ENCODE measurements at regions not wholly inside any gene's neighbourhood (a gene's known extent, or its start where the extent isn't known, plus 50 kb on each side); places are given as distances from the start of the nearest gene placed in this dataset.

DNA sequence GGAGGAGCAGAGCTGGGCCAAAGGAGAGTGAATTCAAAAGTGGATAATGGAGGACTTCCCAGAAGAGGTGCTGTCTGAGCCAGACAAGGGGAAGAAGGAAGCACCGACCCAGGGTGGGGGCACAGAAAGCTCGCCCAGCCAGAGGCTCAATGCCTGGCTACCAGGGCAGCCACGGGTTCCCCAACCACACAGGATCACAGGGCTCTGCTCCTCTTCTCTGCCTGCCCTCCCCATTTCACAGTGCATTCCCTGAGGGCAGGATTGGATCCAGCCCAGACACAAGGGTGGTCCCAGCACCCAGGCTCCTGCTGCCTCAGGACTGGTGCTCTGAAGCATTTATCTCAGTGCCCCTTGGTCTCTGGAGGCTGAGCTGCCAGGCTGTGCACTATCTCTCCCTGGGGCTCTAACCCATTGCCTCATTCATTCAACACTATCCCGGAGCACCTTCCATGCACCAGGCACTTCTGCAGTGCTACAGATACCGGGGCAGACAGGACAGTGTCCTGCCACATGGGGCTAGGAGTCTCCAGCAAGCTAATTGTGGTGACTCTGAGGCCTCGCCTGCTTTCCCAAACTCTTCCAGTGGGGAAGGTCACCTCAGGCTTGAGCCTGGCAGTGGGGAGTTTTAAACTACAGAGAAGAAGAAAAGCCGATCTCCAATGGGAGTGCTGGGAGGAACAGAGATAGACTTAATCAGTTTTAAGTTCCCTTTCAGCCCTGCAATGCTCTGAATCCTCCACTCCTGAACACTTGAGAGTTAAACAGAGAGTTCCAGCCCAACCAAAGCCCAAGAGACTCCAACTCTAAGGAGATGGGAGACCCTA is 201.8 kb upstream of the ZMIZ1 start:
- Histone ChIP-seq H3K27me3 (no peaks in the 10 kb centered on the region), H3K9me3 (replicated peaks in 1 of 3) (no peaks in the 10 kb centered on the region), H3K4me1 (replicated peaks in 1 of 2) (no peaks in the 10 kb centered on the region), H3K4me3 (no peak overlapping the region), H3K36me3 (replicated peaks in 1 of 2) (no peaks in the 10 kb centered on the region), H3K27ac (no peak overlapping the region)
- intact Hi-C loops (cut with DNase I) = no loop called here
- whole genome bisulfite sequencing, 4 donors = 84 to 93% (median 90%) methylated on average over 6 to 7 of the region's 7 CpGs
- TF ChIP-seq POLR2A (IDR thresholded peaks at IDR 0.05) = no peak
- TF ChIP-seq, protein P1, sequence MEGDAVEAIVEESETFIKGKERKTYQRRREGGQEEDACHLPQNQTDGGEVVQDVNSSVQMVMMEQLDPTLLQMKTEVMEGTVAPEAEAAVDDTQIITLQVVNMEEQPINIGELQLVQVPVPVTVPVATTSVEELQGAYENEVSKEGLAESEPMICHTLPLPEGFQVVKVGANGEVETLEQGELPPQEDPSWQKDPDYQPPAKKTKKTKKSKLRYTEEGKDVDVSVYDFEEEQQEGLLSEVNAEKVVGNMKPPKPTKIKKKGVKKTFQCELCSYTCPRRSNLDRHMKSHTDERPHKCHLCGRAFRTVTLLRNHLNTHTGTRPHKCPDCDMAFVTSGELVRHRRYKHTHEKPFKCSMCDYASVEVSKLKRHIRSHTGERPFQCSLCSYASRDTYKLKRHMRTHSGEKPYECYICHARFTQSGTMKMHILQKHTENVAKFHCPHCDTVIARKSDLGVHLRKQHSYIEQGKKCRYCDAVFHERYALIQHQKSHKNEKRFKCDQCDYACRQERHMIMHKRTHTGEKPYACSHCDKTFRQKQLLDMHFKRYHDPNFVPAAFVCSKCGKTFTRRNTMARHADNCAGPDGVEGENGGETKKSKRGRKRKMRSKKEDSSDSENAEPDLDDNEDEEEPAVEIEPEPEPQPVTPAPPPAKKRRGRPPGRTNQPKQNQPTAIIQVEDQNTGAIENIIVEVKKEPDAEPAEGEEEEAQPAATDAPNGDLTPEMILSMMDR (IDR thresholded peaks at IDR 0.05) = no peak
- no peak for DNase-seq

- intact Hi-C loops (cut with DNase I) = no loop called here
- no peak for DNase-seq
- H3K27ac ChIP-seq = no peak overlapping the region
- H3K4me3 ChIP-seq = no peak overlapping the region
- no peak for TF ChIP-seq POLR2A (IDR thresholded peaks at IDR 0.05)
- TF ChIP-seq, protein P1 (IDR thresholded peaks at IDR 0.05) = no peak
- no peaks in the 10 kb centered on the region for H3K4me1 ChIP-seq (replicated peaks in 1 of 2)
- H3K36me3 ChIP-seq (replicated peaks in 1 of 2) = no peaks in the 10 kb centered on the region
- no peaks in the 10 kb centered on the region for H3K27me3 ChIP-seq
- WGBS, 4 donors = 91 to 100% (median 95%) methylated on average over 4 of the region's 4 CpGs
- no peaks in the 10 kb centered on the region for H3K9me3 ChIP-seq (replicated peaks in 1 of 3)
These were observed 201.2 kb upstream of the ZMIZ1 start for GRCh38 chr10:78867555-78867939.

DNA sequence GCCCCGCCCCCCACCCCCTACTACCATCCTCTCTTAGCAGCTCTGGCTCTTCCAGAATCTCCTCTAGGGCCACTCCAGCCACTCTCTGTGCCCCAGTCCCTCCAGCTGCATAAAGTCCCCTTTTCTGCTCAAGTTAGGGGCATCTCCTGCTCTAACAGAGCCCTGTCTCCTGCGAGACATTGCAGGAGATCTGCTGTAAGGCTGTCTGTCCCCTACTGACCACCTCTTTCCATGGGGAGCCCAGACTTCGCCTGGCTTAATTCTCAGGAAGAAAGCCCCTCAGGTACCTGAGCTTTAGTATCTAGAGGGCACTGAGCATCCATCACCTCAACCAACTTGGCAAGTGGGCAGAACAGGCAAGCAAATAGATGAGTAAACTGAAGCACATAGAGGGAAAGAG is 200.7 kb upstream of the ZMIZ1 start:
- H3K27me3 ChIP-seq = no peaks in the 10 kb centered on the region
- no peak for DNase-seq
- 91 to 100% (median 96%) methylated on average over 3 of the region's 3 CpGs for WGBS, 4 donors
- no peaks in the 10 kb centered on the region for H3K36me3 ChIP-seq (replicated peaks in 1 of 2)
- H3K27ac ChIP-seq = no peak overlapping the region
- intact Hi-C loops (cut with DNase I) = no loop called here
- TF ChIP-seq, protein P1 (IDR thresholded peaks at IDR 0.05) = no peak
- no peak for TF ChIP-seq POLR2A (IDR thresholded peaks at IDR 0.05)
- H3K4me3 ChIP-seq = no peak overlapping the region
- no peaks in the 10 kb centered on the region for H3K4me1 ChIP-seq (replicated peaks in 1 of 2)
- H3K9me3 ChIP-seq (replicated peaks in 1 of 3) = no peaks in the 10 kb centered on the region

- no peak overlapping the region for H3K4me3 ChIP-seq
- 90 to 96% (median 93%) methylated on average over 5 of the region's 5 CpGs for WGBS, 4 donors
- H3K36me3 ChIP-seq (replicated peaks in 1 of 2) = no peaks in the 10 kb centered on the region
- H3K9me3 ChIP-seq (replicated peaks in 1 of 3) = no peaks in the 10 kb centered on the region
- DNase-seq = no peak
- intact Hi-C loops (cut with DNase I) = no loop called here
- TF ChIP-seq, protein P1 (IDR thresholded peaks at IDR 0.05) = no peak
- TF ChIP-seq POLR2A (IDR thresholded peaks at IDR 0.05) = no peak
- H3K27me3 ChIP-seq = no peaks in the 10 kb centered on the region
- H3K4me1 ChIP-seq (replicated peaks in 1 of 2) = no peaks in the 10 kb centered on the region
- H3K27ac ChIP-seq = no peak overlapping the region
These were observed 200.3 kb upstream of the ZMIZ1 start for GRCh38 chr10:78868456-78868855.
